ENCODE measurements at regions not wholly inside any gene's neighbourhood (a gene's known extent, or its start where the extent isn't known, plus 50 kb on each side); places are given as distances from the start of the nearest gene placed in this dataset.

GRCh38 chr2:8563814-8564474 is 117.9 kb upstream of the ID2 start:
- DNase-seq: no peak

GRCh38 chr2:8564475-8564874 is 117.4 kb upstream of the ID2 start:
- DNase-seq: no peak

GRCh38 chr2:8565399-8566154 is 116.3 kb upstream of the ID2 start:
- no peak for DNase-seq

- DNase-seq: no peak
These were observed 115.6 kb upstream of the ID2 start for GRCh38 chr2:8566155-8566670.

- DNase-seq: no peak
These were observed 114.9 kb upstream of the ID2 start for GRCh38 chr2:8566774-8567468.

GRCh38 chr2:8567469-8568260 is 114.2 kb upstream of the ID2 start:
- DNase-seq: no peak

GRCh38 chr2:8568543-8569302 is 113.1 kb upstream of the ID2 start:
- no peak for DNase-seq

- DNase-seq: no peak
These were observed 112.4 kb upstream of the ID2 start for GRCh38 chr2:8569332-8569930.

GRCh38 chr2:8570637-8571036 is 111.2 kb upstream of the ID2 start:
- DNase-seq: no peak

- DNase-seq: no peak
These were observed 110.5 kb upstream of the ID2 start for GRCh38 chr2:8571301-8571791.

GRCh38 chr2:8571792-8572499 is 109.9 kb upstream of the ID2 start:
- DNase-seq: no peak

GRCh38 chr2:8572712-8573233 is 109.1 kb upstream of the ID2 start:
- no peak for DNase-seq

GRCh38 chr2:8573234-8573941 is 108.5 kb upstream of the ID2 start:
- no peak for DNase-seq

- DNase-seq: no peak
These were observed 108.0 kb upstream of the ID2 start for GRCh38 chr2:8573942-8574195.

- DNase-seq: peak; percentile 7
These were observed 107.4 kb upstream of the ID2 start for GRCh38 chr2:8574196-8575037.

- DNase-seq: peak; percentile 80
These were observed 106.6 kb upstream of the ID2 start for GRCh38 chr2:8575038-8575833.

- DNase-seq: peak; percentile 14
These were observed 105.9 kb upstream of the ID2 start for GRCh38 chr2:8575834-8576423.
